ENCODE measurements at regions not wholly inside any gene's neighbourhood (a gene's known extent, or its start where the extent isn't known, plus 50 kb on each side); places are given as distances from the start of the nearest gene placed in this dataset.

DNA sequence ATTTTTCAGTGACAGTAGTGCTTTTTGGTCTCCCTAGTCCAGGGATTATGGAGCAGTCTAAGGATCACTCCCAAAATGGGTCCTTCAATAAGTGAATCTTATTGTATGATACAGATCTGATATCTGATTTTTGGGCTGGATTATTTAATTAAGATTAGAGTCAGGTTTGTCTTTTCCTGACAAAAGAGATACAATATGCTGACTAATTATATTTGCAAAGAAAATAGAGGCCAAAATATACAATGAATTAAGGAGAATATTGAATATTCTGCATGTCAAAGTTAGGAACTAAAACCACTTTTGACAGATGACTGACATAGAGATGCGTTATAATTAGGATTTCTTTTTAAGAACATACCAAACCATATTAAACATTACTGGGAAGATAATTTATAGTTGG, 175.2 kb downstream of the FOXG1 start:
- no peaks in the 10 kb centered on the region for H3K36me3 ChIP-seq (ENCODE audit: insufficient read depth, low read length)
- ChIA-PET POLR2A (no interaction called here), CTCF (no interaction called here)
- H3K4me1 Mint-ChIP-seq (ENCODE audit: low read depth) = no peaks in the 10 kb centered on the region
- DNase-seq (no peak), ATAC-seq (ENCODE audit: poor library complexity) (no peak)
- H3K36me3 Mint-ChIP-seq (ENCODE audit: low read depth) = no peaks in the 10 kb centered on the region
- no peak overlapping the region for H3K4me3 ChIP-seq (ENCODE audit: low read length)
- peaks cover 3% of the 10 kb centered on the region for H3K9me3 Mint-ChIP-seq
- no peaks in the 10 kb centered on the region for H3K4me1 ChIP-seq (ENCODE audit: insufficient read depth, low read length)
- no peaks in the 10 kb centered on the region for H3K27me3 Mint-ChIP-seq
- H3K9me3 ChIP-seq (ENCODE audit: control insufficient read depth in 1 of 2, insufficient read depth in 1 of 2, low read length in 2 of 2) = peaks cover 0 to 8% of the 10 kb centered on the region in 2 experiments
- TF ChIP-seq, protein P1, sequence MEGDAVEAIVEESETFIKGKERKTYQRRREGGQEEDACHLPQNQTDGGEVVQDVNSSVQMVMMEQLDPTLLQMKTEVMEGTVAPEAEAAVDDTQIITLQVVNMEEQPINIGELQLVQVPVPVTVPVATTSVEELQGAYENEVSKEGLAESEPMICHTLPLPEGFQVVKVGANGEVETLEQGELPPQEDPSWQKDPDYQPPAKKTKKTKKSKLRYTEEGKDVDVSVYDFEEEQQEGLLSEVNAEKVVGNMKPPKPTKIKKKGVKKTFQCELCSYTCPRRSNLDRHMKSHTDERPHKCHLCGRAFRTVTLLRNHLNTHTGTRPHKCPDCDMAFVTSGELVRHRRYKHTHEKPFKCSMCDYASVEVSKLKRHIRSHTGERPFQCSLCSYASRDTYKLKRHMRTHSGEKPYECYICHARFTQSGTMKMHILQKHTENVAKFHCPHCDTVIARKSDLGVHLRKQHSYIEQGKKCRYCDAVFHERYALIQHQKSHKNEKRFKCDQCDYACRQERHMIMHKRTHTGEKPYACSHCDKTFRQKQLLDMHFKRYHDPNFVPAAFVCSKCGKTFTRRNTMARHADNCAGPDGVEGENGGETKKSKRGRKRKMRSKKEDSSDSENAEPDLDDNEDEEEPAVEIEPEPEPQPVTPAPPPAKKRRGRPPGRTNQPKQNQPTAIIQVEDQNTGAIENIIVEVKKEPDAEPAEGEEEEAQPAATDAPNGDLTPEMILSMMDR (IDR thresholded peaks at IDR 0.05) = no peak
- H3K27ac ChIP-seq (ENCODE audit: low read depth in 1 of 2, low read length in 2 of 2) = no peak overlapping the region
- intact Hi-C loops (cut with DNase I, micrococcal nuclease) = no loop called here
- no peaks in the 10 kb centered on the region for H3K27me3 ChIP-seq (ENCODE audit: control insufficient read depth in 1 of 2, insufficient read depth in 2 of 2, low read length in 2 of 2)
- H3K4me3 Mint-ChIP-seq = no peak overlapping the region
- no peak overlapping the region for H3K27ac Mint-ChIP-seq

DNA sequence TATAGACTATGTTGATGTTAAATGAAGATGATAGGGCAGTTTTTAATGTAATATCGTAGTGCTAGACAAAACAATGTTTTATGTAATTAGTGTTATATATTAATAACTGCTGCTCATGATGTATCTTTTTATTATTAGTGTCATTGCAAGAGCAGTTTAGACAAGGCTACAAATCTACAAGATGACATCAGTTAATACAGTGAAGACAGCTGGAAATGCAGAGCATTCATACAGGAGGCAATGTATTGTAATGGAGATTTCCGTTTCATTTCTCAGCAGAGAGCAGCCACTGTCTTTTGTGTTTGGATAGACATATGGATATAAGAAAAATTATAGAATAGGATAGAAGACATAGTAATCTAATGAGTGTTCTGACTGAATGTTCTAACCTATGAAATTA, 178.0 kb downstream of the FOXG1 start:
- Histone ChIP-seq H3K4me3 (ENCODE audit: low read length) (no peak overlapping the region), H3K27me3 (ENCODE audit: control insufficient read depth in 1 of 2, insufficient read depth in 2 of 2, low read length in 2 of 2) (no peaks in the 10 kb centered on the region), H3K9me3 (ENCODE audit: control insufficient read depth in 1 of 2, insufficient read depth in 1 of 2, low read length in 2 of 2) (peaks cover 0 to 11% of the 10 kb centered on the region in 2 experiments), H3K27ac (ENCODE audit: low read depth in 1 of 2, low read length in 2 of 2) (no peak overlapping the region), H3K4me1 (ENCODE audit: insufficient read depth, low read length) (no peaks in the 10 kb centered on the region), H3K36me3 (ENCODE audit: insufficient read depth, low read length) (no peaks in the 10 kb centered on the region)
- ATAC-seq (ENCODE audit: poor library complexity) (no peak), DNase-seq (no peak)
- Mint-ChIP-seq H3K27me3 (no peaks in the 10 kb centered on the region), H3K4me3 (no peak overlapping the region), H3K36me3 (ENCODE audit: low read depth) (no peaks in the 10 kb centered on the region), H3K4me1 (ENCODE audit: low read depth) (no peaks in the 10 kb centered on the region), H3K9me3 (peaks cover 4% of the 10 kb centered on the region), H3K27ac (no peak overlapping the region)
- ChIA-PET POLR2A (no interaction called here), CTCF (no interaction called here)
- TF ChIP-seq, protein P1 (IDR thresholded peaks at IDR 0.05) = no peak
- intact Hi-C loops (cut with DNase I, micrococcal nuclease) = no loop called here

DNA sequence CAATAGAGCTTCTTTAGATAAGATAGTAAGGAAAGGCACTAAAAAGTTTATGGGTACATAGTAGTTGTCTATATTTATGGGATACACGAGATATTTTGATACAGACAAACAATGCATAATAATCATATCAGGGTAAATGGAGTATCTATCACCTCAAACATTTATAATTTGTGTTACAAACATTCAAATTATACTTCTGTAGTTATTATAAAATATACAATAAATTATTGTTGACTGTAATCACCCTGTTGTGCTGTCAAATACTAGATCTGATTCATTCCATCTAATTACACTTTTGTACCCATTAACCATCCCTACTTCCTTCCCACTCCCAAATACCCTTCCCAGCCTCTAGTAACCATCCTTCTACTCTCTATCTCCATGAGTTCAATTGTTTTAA, 179.7 kb downstream of the FOXG1 start:
- Mint-ChIP-seq H3K36me3 (ENCODE audit: low read depth) (no peaks in the 10 kb centered on the region), H3K4me3 (no peak overlapping the region), H3K4me1 (ENCODE audit: low read depth) (no peaks in the 10 kb centered on the region), H3K9me3 (peaks cover 10% of the 10 kb centered on the region), H3K27ac (no peak overlapping the region), H3K27me3 (no peaks in the 10 kb centered on the region)
- Histone ChIP-seq H3K27ac (ENCODE audit: low read depth in 1 of 2, low read length in 2 of 2) (no peak overlapping the region), H3K4me3 (ENCODE audit: low read length) (no peak overlapping the region), H3K9me3 (ENCODE audit: control insufficient read depth in 1 of 2, insufficient read depth in 1 of 2, low read length in 2 of 2) (peaks cover 0 to 3% of the 10 kb centered on the region in 2 experiments), H3K36me3 (ENCODE audit: insufficient read depth, low read length) (no peaks in the 10 kb centered on the region), H3K27me3 (ENCODE audit: control insufficient read depth in 1 of 2, insufficient read depth in 2 of 2, low read length in 2 of 2) (no peaks in the 10 kb centered on the region), H3K4me1 (ENCODE audit: insufficient read depth, low read length) (no peaks in the 10 kb centered on the region)
- DNase-seq (no peak), ATAC-seq (ENCODE audit: poor library complexity) (no peak)
- intact Hi-C loops (cut with DNase I, micrococcal nuclease) = no loop called here
- ChIA-PET CTCF (no interaction called here), POLR2A (no interaction called here)
- TF ChIP-seq, protein P1 (IDR thresholded peaks at IDR 0.05) = no peak
